Endodermal cell (in vitro differentiated cells): ENCODE measurements at regions not wholly inside any gene's neighbourhood (a gene's known extent, or its start where the extent isn't known, plus 50 kb on each side); places are given as distances from the start of the nearest gene placed in this dataset.

Experiments
- DNase-seq: peaks from one replicate; pipeline ENCODE4 v3.0.0-alpha.2; 2017
- H3K27ac ChIP-seq: 2 replicates; pipeline ENCODE4 v1.5.1; 2013; ENCODE audit warnings: mild to moderate bottlenecking, low read depth, low read length, moderate library complexity
- H3K27me3 ChIP-seq: 2 replicates; pipeline ENCODE4 v1.6.1; 2013; ENCODE audit warnings: mild to moderate bottlenecking, low read length, moderate library complexity; ENCODE audit not compliant: insufficient read depth, control insufficient read depth, poor library complexity, severe bottlenecking
- H3K36me3 ChIP-seq: 2 replicates; pipeline ENCODE4 v1.7.0; 2013; ENCODE audit warnings: mild to moderate bottlenecking, low read length, moderate library complexity; ENCODE audit not compliant: control insufficient read depth, insufficient read depth
- H3K4me1 ChIP-seq: one replicate; pipeline ENCODE4 v1.7.0; 2013; ENCODE audit warnings: low read length; ENCODE audit not compliant: control insufficient read depth, insufficient read depth
- H3K4me3 ChIP-seq: 2 replicates; pipeline ENCODE4 v1.5.1; 2013; ENCODE audit warnings: mild to moderate bottlenecking, low read length, moderate library complexity
- H3K9ac ChIP-seq: 2 replicates; pipeline ENCODE4 v1.6.1; 2013; ENCODE audit warnings: mild to moderate bottlenecking, low read length, moderate library complexity; ENCODE audit not compliant: poor library complexity, severe bottlenecking; ENCODE audit errors: extremely low read depth
- H3K9me3 ChIP-seq: 2 replicates; pipeline ENCODE4 v1.6.1; 2013; ENCODE audit warnings: mild to moderate bottlenecking, low read length, moderate library complexity; ENCODE audit not compliant: control insufficient read depth
- H3K27ac Mint-ChIP-seq: 2 replicates; pipeline ENCODE4 v1.8.0; 2020; ENCODE audit warnings: mixed read lengths
- H3K27me3 Mint-ChIP-seq: 2 replicates; pipeline ENCODE4 v1.8.0; 2021; ENCODE audit warnings: mild to moderate bottlenecking, mixed read lengths; ENCODE audit not compliant: insufficient read depth
- H3K36me3 Mint-ChIP-seq: 2 replicates; pipeline ENCODE4 v1.8.0; 2020; ENCODE audit warnings: low read depth, mixed read lengths
- H3K4me1 Mint-ChIP-seq: 2 replicates; pipeline ENCODE4 v1.8.0; 2020; ENCODE audit warnings: mixed read lengths
- H3K4me3 Mint-ChIP-seq: 2 replicates; pipeline ENCODE4 v1.8.0; 2020; ENCODE audit warnings: mild to moderate bottlenecking, moderate library complexity, mixed read lengths
- H3K9me3 Mint-ChIP-seq: 2 replicates; pipeline ENCODE4 v1.8.0; 2020; ENCODE audit warnings: mild to moderate bottlenecking, mixed read lengths
- WGBS, 2 experiments: methylation state at CpG; one replicate each; pipeline versions ENCODE4 v1.1.5 to v1.1.7; 2013; ENCODE audit warnings: missing lambda C conversion rate in 2 of 2, mixed read lengths in 1 of 2; ENCODE audit not compliant: insufficient coverage in 1 of 2, insufficient read length in 1 of 2; 5-methylcytosine and 5-hydroxymethylcytosine counted together
- TF ChIP-seq, protein P1 (sequence below): fragments of 200-600 bp; sonication (generic); conservative IDR thresholded peaks from 2 replicates; pipeline ENCODE4 v1.5.0; 2021; ENCODE audit warnings: antibody characterized with exemption, mild to moderate bottlenecking

DNA sequence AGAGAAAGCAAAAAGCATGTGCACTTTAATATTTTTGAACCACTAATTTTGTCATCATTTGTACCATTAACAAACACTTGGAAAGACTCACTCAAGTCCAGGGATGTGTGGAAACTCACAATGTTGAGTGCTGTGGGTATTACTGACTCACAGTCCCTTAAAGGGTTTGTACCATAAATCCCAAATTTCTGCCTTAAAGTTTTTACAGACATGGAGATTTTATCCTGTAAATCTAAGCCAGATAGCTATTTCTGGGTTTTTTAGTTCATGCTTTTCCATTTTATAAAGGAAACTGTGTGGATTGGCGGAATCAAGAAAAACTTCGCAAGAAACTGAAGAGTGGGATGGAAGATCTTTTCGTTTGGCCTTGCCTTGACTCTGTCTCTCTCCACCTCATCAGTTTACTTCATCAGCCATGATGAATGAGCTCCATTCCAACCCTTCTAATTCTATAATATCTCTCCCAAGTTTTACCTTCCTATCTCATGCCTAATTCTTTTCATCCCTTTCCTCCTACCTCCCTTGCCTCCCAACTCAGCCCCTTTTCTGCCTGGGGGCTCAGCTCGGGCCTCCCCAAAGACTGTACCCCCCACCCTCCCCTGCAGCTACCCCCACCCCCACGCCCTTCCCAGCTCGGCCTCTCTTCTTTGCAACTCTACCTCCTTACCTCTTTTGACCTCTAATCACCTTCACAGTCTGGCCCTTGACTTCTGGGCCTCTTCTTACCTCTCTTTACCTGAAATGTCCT, 218.5 kb upstream of the MKLN1 start:
- H3K4me1 ChIP-seq, result peaks cover 4% of the 10 kb centered on the region
- DNase-seq, result no peak
- TF ChIP-seq, protein P1, sequence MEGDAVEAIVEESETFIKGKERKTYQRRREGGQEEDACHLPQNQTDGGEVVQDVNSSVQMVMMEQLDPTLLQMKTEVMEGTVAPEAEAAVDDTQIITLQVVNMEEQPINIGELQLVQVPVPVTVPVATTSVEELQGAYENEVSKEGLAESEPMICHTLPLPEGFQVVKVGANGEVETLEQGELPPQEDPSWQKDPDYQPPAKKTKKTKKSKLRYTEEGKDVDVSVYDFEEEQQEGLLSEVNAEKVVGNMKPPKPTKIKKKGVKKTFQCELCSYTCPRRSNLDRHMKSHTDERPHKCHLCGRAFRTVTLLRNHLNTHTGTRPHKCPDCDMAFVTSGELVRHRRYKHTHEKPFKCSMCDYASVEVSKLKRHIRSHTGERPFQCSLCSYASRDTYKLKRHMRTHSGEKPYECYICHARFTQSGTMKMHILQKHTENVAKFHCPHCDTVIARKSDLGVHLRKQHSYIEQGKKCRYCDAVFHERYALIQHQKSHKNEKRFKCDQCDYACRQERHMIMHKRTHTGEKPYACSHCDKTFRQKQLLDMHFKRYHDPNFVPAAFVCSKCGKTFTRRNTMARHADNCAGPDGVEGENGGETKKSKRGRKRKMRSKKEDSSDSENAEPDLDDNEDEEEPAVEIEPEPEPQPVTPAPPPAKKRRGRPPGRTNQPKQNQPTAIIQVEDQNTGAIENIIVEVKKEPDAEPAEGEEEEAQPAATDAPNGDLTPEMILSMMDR, result no peak
- Mint-ChIP-seq H3K36me3 (no peaks in the 10 kb centered on the region), H3K9me3 (no peaks in the 10 kb centered on the region), H3K4me1 (peaks cover 27% of the 10 kb centered on the region), H3K27me3 (peaks cover 41% of the 10 kb centered on the region), H3K27ac (peak overlapping the region; percentile 92), H3K4me3 (peak overlapping the region; percentile 77)
- no peak overlapping the region for H3K27ac ChIP-seq
- no peaks in the 10 kb centered on the region for H3K36me3 ChIP-seq
- no peaks in the 10 kb centered on the region for H3K9me3 ChIP-seq
- WGBS, 2 experiments, result 52 to 71% methylated on average over 2 to 6 of the region's 6 CpGs
- peak overlapping the region; percentile 85 for H3K4me3 ChIP-seq
- peak overlapping the region; percentile 72 for H3K9ac ChIP-seq
- peaks cover 33% of the 10 kb centered on the region for H3K27me3 ChIP-seq

GRCh38 chr7:131109759-131110296, 217.8 kb upstream of the MKLN1 start:
- Mint-ChIP-seq H3K9me3 (no peaks in the 10 kb centered on the region), H3K4me1 (peaks cover 27% of the 10 kb centered on the region), H3K36me3 (no peaks in the 10 kb centered on the region), H3K4me3 (peak overlapping the region; percentile 77), H3K27me3 (peaks cover 39% of the 10 kb centered on the region), H3K27ac (peak overlapping the region; percentile 92)
- Histone ChIP-seq H3K27me3 (peaks cover 28% of the 10 kb centered on the region), H3K4me3 (peak overlapping the region; percentile 85), H3K27ac (no peak overlapping the region), H3K36me3 (no peaks in the 10 kb centered on the region), H3K9me3 (no peaks in the 10 kb centered on the region), H3K4me1 (peaks cover 4% of the 10 kb centered on the region), H3K9ac (peak overlapping the region; percentile 72)
- peak; percentile 94 for DNase-seq
- TF ChIP-seq, protein P1, result no peak
- WGBS, 2 experiments, result 1% methylated on average over 14 to 37 of the region's 37 CpGs

GRCh38 chr7:131110297-131111080, 217.2 kb upstream of the MKLN1 start:
- TF ChIP-seq, protein P1, result no peak
- Mint-ChIP-seq H3K27me3 (peaks cover 33% of the 10 kb centered on the region), H3K27ac (peak overlapping the region; percentile 92), H3K4me1 (peaks cover 25% of the 10 kb centered on the region), H3K36me3 (no peaks in the 10 kb centered on the region), H3K9me3 (no peaks in the 10 kb centered on the region), H3K4me3 (peak overlapping the region; percentile 77)
- H3K4me1 ChIP-seq, result peaks cover 4% of the 10 kb centered on the region
- H3K27ac ChIP-seq, result no peak overlapping the region
- H3K9ac ChIP-seq, result peak overlapping the region; percentile 56
- no peaks in the 10 kb centered on the region for H3K9me3 ChIP-seq
- no peaks in the 10 kb centered on the region for H3K36me3 ChIP-seq
- peaks cover 21% of the 10 kb centered on the region for H3K27me3 ChIP-seq
- H3K4me3 ChIP-seq, result peak overlapping the region; percentile 77
- DNase-seq, result peak; percentile 77
- 14 to 24% methylated on average over 9 to 12 of the region's 12 CpGs for WGBS, 2 experiments
